GM23338 (cell line): ENCODE measurements at regions not wholly inside any gene's neighbourhood (a gene's known extent, or its start where the extent isn't known, plus 50 kb on each side); places are given as distances from the start of the nearest gene placed in this dataset.

ENCODE experiments used
- ATAC-seq: fragments of 200-7000 bp; cut with Tn5 transposase; 3 replicates; pipeline ENCODE4 v1.9.1; 2020
- DNase-seq: peaks from one replicate; pipeline ENCODE4 v3.0.0-alpha.2; 2015; ENCODE audit warnings: low spot score
- H2AFZ ChIP-seq: fragments of 200-600 bp; sonication (generic); 2 replicates; pipeline ENCODE4 v1.8.0; 2016; ENCODE audit warnings: antibody characterized with exemption, mild to moderate bottlenecking, moderate library complexity
- H3F3A ChIP-seq: fragments of 200-600 bp; sonication (generic); replicated peaks from 2 replicates; pipeline ENCODE4 v1.8.0; 2017; ENCODE audit warnings: antibody characterized with exemption, mixed run types, low read depth
- H3K27ac ChIP-seq: fragments of 200-600 bp; sonication (generic); 2 replicates; pipeline ENCODE4 v1.6.1; 2016; ENCODE audit warnings: low read depth
- H3K27me3 ChIP-seq: fragments of 200-600 bp; sonication (generic); 2 replicates; pipeline ENCODE4 v1.8.0; 2016; ENCODE audit warnings: mild to moderate bottlenecking, mixed run types, moderate library complexity; ENCODE audit not compliant: insufficient read depth
- H3K36me3 ChIP-seq: fragments of 200-600 bp; sonication (generic); 2 replicates; pipeline ENCODE4 v1.8.0; 2016; ENCODE audit warnings: mild to moderate bottlenecking; ENCODE audit not compliant: insufficient read depth
- H3K4me1 ChIP-seq: fragments of 200-600 bp; sonication (generic); 2 replicates; pipeline ENCODE4 v1.8.0; 2016; ENCODE audit warnings: mild to moderate bottlenecking, moderate library complexity; ENCODE audit not compliant: insufficient read depth
- H3K4me2 ChIP-seq: fragments of 200-600 bp; sonication (generic); 2 replicates; pipeline ENCODE4 v1.7.1; 2017; ENCODE audit warnings: mixed run types
- H3K4me3 ChIP-seq: fragments of 200-600 bp; sonication (generic); 2 replicates; pipeline ENCODE4 v1.6.1; 2016; ENCODE audit warnings: mixed run types
- H3K79me2 ChIP-seq: fragments of 200-600 bp; sonication (generic); replicated peaks from 2 replicates; pipeline ENCODE4 v1.8.0; 2017; ENCODE audit warnings: mild to moderate bottlenecking; ENCODE audit not compliant: insufficient read depth
- H3K9me2 ChIP-seq: fragments of 200-600 bp; sonication (generic); 2 replicates; pipeline ENCODE4 v1.8.0; 2017; ENCODE audit not compliant: insufficient read depth
- H4K20me1 ChIP-seq: fragments of 200-600 bp; sonication (generic); replicated peaks from 2 replicates; pipeline ENCODE4 v1.8.0; 2017; ENCODE audit warnings: mild to moderate bottlenecking; ENCODE audit not compliant: insufficient read depth
- H3K27ac Mint-ChIP-seq: 2 replicates; pipeline ENCODE4 v1.8.0; 2020; ENCODE audit warnings: inconsistent platforms, mild to moderate bottlenecking, moderate library complexity, mixed read lengths
- H3K27me3 Mint-ChIP-seq: 3 replicates; pipeline ENCODE4 v1.8.0; 2022; ENCODE audit warnings: low read depth, mild to moderate bottlenecking, moderate library complexity, mixed read lengths, inconsistent platforms; ENCODE audit not compliant: insufficient read depth, poor library complexity
- H3K36me3 Mint-ChIP-seq: 3 replicates; pipeline ENCODE4 v1.8.0; 2021; ENCODE audit warnings: low read depth, mild to moderate bottlenecking, inconsistent platforms, moderate library complexity, mixed read lengths
- H3K4me1 Mint-ChIP-seq: 3 replicates; pipeline ENCODE4 v1.8.0; 2020; ENCODE audit warnings: mild to moderate bottlenecking, inconsistent platforms, mixed read lengths
- H3K4me3 Mint-ChIP-seq: 3 replicates; pipeline ENCODE4 v1.8.0; 2021; ENCODE audit warnings: moderate library complexity, mild to moderate bottlenecking, inconsistent platforms, mixed read lengths
- H3K9me3 Mint-ChIP-seq: 3 replicates; pipeline ENCODE4 v1.8.0; 2020; ENCODE audit warnings: moderate library complexity, mild to moderate bottlenecking, inconsistent platforms, mixed read lengths
- CREB1 ChIP-seq: fragments of 250-450 bp; sonication (Bioruptor Pico); IDR thresholded peaks from 2 replicates; pipeline ENCODE4 v1.5.0; 2020; ENCODE audit warnings: low read depth, mild to moderate bottlenecking, moderate library complexity
- CTCF ChIP-seq, 2 experiments: fragments of 200-600 bp in 1 of 2; sonication (generic) in 1 of 2; conservative IDR thresholded peaks; 2 replicates each; pipeline versions ENCODE4 v1.5.1 to v1.6.1; 2016 to 2017; ENCODE audit warnings: antibody characterized with exemption in 2 of 2, low read depth in 2 of 2, mild to moderate bottlenecking in 2 of 2, moderate library complexity in 1 of 2
- ETS1 ChIP-seq: IDR thresholded peaks from 2 replicates; pipeline ENCODE4 v1.6.1; 2016; ENCODE audit warnings: antibody characterized with exemption
- EZH2 ChIP-seq: fragments of 200-600 bp; sonication (generic); IDR thresholded peaks from one replicate; pipeline ENCODE4 v1.8.0; 2017; ENCODE audit warnings: antibody characterized with exemption, mild to moderate bottlenecking, low read depth; ENCODE audit not compliant: unreplicated experiment
- EZH2phosphoT487 ChIP-seq: fragments of 200-600 bp; sonication (generic); IDR thresholded peaks from one replicate; pipeline ENCODE4 v1.8.1; 2018; ENCODE audit warnings: antibody characterized with exemption; ENCODE audit not compliant: unreplicated experiment
- JUNB ChIP-seq: IDR thresholded peaks from one replicate; pipeline ENCODE4 v1.6.1; 2016; ENCODE audit warnings: antibody characterized with exemption; ENCODE audit not compliant: unreplicated experiment
- NANOG ChIP-seq: IDR thresholded peaks from 2 replicates; pipeline ENCODE4 v1.6.1; 2016; ENCODE audit warnings: antibody characterized with exemption, borderline replicate concordance
- POLR2AphosphoS5 ChIP-seq: IDR thresholded peaks from 2 replicates; pipeline ENCODE4 v1.6.1; 2016; ENCODE audit warnings: antibody characterized with exemption, low read depth
- REST ChIP-seq: IDR thresholded peaks from one replicate; pipeline ENCODE4 v1.6.1; 2018; ENCODE audit warnings: antibody characterized with exemption; ENCODE audit not compliant: unreplicated experiment
- STAT1 ChIP-seq: IDR thresholded peaks from one replicate; pipeline ENCODE4 v1.6.1; 2016; ENCODE audit warnings: antibody characterized with exemption; ENCODE audit not compliant: unreplicated experiment
- ZNF114 ChIP-seq: fragments of 250-450 bp; sonication (Bioruptor Pico); IDR thresholded peaks from 2 replicates; pipeline ENCODE4 v1.5.0; 2020; ENCODE audit warnings: mild to moderate bottlenecking, moderate library complexity
- ZNF331 ChIP-seq: fragments of 250-450 bp; sonication (Bioruptor Pico); IDR thresholded peaks from 2 replicates; pipeline ENCODE4 v1.5.0; 2020; ENCODE audit warnings: low read depth, mild to moderate bottlenecking, moderate library complexity
- ZNF462 ChIP-seq: fragments of 250-450 bp; sonication (Bioruptor Pico); IDR thresholded peaks from 2 replicates; pipeline ENCODE4 v1.5.0; 2020; ENCODE audit warnings: mild to moderate bottlenecking, moderate library complexity

- H3F3A ChIP-seq: no peaks in the 10 kb centered on the region
- no peak overlapping the region for H3K4me3 ChIP-seq
- Mint-ChIP-seq H3K4me1 (no peaks in the 10 kb centered on the region), H3K27me3 (no peaks in the 10 kb centered on the region), H3K36me3 (no peaks in the 10 kb centered on the region), H3K9me3 (no peaks in the 10 kb centered on the region), H3K27ac (0 out of 2 replicates have a peak overlapping the region, but pooled peaks have one; percentile 18), H3K4me3 (no peak overlapping the region)
- no peak for TF ChIP-seq CTCF (conservative IDR thresholded peaks at IDR 0.05; ENCODE audit: low read depth in 2 of 2)
- no peak for TF ChIP-seq STAT1
- no peak for TF ChIP-seq EZH2
- TF ChIP-seq ETS1: no peak
- no peak for TF ChIP-seq CREB1
- no peak for TF ChIP-seq ZNF114 (CRISPR knock-in tag)
- TF ChIP-seq NANOG: no peak
- no peak for TF ChIP-seq EZH2phosphoT487
- no peak for TF ChIP-seq POLR2AphosphoS5
- TF ChIP-seq REST: no peak
- TF ChIP-seq JUNB: no peak
- no peak for TF ChIP-seq ZNF462
- TF ChIP-seq ZNF331 (CRISPR knock-in tag): no peak
- no peak overlapping the region for H3K4me2 ChIP-seq
- H3K36me3 ChIP-seq: no peaks in the 10 kb centered on the region
- H4K20me1 ChIP-seq: no peaks in the 10 kb centered on the region
- H3K27ac ChIP-seq: no peak overlapping the region
- no peaks in the 10 kb centered on the region for H3K4me1 ChIP-seq
- H3K27me3 ChIP-seq: no peaks in the 10 kb centered on the region
- H2AFZ ChIP-seq: no peak overlapping the region; the same call in 1 of the 2 replicates
- DNase-seq: no peak
- 0 out of 2 replicates have a peak, but pooled peaks cover 3% of the 10 kb centered on the region for H3K9me2 ChIP-seq
- H3K79me2 ChIP-seq: no peaks in the 10 kb centered on the region
- no peak for ATAC-seq
Observed at GRCh38 chr12:87020071-87020470, 763.9 kb upstream of the MGAT4C start.
